ENCODE measurements at regions not wholly inside any gene's neighbourhood (a gene's known extent, or its start where the extent isn't known, plus 50 kb on each side); places are given as distances from the start of the nearest gene placed in this dataset.
A peak's percentile ranks its signal among the peaks of the same experiment; 100 is the strongest.

DNA sequence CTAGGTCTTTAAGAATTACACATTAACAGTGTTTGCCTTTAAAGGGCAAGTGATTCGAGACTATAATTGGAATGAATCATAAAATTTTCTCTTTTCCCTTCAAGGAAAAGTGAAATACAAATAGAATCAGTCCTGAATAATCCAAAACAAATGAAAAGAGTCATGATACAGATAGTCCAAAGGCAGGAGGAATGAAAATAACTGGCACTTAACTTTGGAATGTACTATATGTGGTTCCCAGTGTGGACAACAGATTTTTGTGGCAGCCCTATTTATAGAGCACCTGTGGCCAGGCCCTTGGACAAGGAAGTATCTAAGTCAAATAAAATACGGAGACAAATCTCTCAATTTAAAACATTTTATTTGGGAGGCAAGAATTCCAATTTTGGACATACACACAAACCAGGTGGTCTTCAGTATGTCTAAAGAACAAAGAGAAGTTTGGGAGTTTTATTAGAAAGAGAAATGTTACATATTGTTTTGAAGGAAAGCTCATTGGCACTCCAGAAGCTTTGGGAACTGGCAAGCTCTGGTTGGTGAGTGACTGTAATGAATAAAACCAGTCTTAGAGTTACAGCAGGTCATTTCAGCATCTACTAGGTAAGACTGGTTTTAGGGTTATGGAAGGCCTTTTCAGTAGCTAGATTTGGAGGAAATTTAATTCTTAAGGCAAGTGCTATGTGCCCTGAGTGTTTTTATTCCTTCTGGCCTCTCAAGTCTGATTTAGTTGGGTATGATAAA is 116.0 kb upstream of the PAM start:
- DNase-seq (ENCODE audit: low read depth) = peak; percentile 49
- no peak overlapping the region for H3K4me3 ChIP-seq (ENCODE audit: low read length)
- TF ChIP-seq, protein P1, sequence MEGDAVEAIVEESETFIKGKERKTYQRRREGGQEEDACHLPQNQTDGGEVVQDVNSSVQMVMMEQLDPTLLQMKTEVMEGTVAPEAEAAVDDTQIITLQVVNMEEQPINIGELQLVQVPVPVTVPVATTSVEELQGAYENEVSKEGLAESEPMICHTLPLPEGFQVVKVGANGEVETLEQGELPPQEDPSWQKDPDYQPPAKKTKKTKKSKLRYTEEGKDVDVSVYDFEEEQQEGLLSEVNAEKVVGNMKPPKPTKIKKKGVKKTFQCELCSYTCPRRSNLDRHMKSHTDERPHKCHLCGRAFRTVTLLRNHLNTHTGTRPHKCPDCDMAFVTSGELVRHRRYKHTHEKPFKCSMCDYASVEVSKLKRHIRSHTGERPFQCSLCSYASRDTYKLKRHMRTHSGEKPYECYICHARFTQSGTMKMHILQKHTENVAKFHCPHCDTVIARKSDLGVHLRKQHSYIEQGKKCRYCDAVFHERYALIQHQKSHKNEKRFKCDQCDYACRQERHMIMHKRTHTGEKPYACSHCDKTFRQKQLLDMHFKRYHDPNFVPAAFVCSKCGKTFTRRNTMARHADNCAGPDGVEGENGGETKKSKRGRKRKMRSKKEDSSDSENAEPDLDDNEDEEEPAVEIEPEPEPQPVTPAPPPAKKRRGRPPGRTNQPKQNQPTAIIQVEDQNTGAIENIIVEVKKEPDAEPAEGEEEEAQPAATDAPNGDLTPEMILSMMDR (conservative IDR thresholded peaks at IDR 0.05; ENCODE audit: low read length) = no peak

DNA sequence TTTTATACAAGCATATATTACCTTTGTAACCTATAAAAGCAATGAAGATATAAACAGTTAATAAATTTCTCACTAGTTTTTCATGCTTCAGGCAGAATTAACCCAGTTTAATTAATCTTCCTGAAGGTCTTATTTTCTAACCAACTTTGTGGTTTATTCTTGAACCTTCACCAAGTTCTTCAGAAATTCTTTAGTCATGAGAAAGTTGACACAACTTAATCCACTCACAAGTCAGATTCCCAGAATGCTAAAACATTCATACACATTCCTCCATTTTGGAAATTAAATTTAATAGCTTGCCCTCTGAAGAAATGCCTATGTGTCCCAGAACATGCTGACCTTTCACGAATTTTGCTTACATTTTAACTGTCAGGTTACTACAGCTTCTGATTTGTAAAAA is 105.4 kb upstream of the PAM start:
- TF ChIP-seq, protein P1 (conservative IDR thresholded peaks at IDR 0.05; ENCODE audit: low read length) = no peak
- peak; percentile 71 for DNase-seq (ENCODE audit: low read depth)
- H3K4me3 ChIP-seq (ENCODE audit: low read length) = no peak overlapping the region

DNA sequence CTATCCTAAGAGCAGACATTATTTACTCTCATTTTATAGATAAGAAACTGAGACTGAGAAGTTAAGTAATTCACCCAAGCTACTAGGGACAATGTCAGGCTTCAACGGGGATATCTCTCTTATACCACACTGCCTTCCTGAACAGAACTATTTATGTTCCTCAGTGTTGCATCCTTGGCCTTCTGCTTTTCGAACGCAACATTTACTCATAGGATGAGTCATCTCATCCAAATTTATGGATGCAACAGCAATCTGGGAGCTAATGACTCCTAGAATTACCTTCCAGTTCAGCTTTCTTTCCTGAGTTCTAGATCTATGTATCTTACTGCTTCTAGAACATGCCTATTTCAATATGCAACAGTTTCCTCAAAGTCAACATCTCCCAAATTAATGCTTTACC is 103.6 kb upstream of the PAM start:
- TF ChIP-seq, protein P1 (conservative IDR thresholded peaks at IDR 0.05; ENCODE audit: low read length) = no peak
- DNase-seq (ENCODE audit: low read depth) = no peak

DNA sequence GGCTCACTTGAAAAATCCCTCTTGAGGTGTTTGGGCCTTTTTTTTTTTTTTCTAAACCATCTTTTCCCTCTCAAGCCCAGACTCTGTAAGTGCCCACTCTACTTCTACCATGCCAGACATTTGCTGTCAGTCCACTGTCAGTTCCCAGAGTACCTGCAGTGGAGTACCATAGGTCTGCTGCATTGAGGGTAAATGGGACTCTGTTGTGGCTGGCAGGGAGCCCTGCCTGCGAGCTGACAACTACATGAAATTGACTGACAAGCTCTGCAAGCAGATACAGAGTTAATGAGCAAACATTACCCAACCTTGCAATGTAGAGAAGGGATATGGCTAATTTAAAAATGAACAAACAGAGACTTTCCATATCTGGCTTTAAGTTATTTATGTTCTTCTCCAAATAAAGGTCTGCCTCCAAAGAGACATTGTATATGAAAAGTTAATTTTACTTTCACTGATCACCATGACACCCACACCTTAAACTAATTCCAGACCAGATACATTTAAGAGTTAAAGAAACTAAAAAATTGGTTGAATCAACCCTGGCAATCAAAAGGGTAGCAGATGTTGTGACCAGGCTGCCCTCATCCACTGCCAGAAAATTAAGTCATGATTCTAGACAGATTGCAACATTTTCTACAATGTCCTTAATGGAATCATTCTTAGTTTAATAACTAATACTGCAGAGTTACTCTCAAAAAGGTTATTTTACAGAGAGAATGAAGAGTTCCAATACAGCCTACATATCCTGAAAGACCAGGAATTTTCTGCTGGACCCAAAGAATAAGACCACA is 100.4 kb upstream of the PAM start:
- DNase-seq (ENCODE audit: low read depth) = peak; percentile 65
- no peak overlapping the region for H3K4me3 ChIP-seq (ENCODE audit: low read length)
- TF ChIP-seq, protein P1 (conservative IDR thresholded peaks at IDR 0.05; ENCODE audit: low read length) = no peak

More for the DNA sequence above, 103.6 kb upstream of the PAM start:
- no peak overlapping the region for H3K4me3 ChIP-seq (ENCODE audit: low read length)

DNA sequence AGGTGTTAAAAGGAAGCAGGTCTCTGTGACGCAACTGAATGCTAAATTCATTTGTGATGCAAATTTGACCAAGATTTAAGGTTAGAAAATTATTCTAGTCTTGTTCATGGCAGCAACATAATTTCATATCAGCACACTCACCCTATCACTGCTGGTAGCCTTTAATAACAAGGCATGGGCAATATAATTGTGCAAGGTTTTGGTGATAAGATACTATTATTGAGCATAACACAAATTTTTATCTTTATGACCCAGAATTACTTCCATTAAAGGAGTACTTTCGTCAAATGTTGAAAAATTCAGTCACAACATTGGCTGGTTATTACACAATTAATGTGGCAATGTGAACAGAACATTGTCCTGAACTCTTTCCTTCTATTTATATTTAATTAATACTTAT is 96.0 kb upstream of the PAM start:
- TF ChIP-seq, protein P1 (conservative IDR thresholded peaks at IDR 0.05; ENCODE audit: low read length) = no peak
- H3K4me3 ChIP-seq (ENCODE audit: low read length) = no peak overlapping the region
- no peak for DNase-seq (ENCODE audit: low read depth)

DNA sequence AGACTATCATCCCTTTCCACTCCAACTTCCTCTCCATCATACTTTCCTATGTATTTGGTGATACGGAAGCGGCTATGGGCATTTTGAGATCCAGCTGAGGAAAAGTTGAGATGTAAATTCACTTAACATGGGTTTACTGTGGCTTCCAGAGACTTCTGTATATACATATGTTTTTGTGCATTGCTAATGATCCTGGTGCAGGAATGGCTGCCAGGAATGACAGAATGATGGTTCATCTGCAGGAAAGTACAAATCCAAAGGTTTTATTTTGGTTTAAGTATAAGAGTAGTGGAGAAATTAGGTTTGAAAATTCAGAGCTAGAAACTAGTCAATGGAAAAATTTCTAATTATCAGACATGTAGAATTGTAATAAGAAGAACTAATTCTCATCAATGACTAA is 95.0 kb upstream of the PAM start:
- DNase-seq (ENCODE audit: low read depth) = no peak
- TF ChIP-seq, protein P1 (conservative IDR thresholded peaks at IDR 0.05; ENCODE audit: low read length) = no peak
- H3K4me3 ChIP-seq (ENCODE audit: low read length) = no peak overlapping the region
